ENCODE measurements at regions not wholly inside any gene's neighbourhood (a gene's known extent, or its start where the extent isn't known, plus 50 kb on each side); places are given as distances from the start of the nearest gene placed in this dataset.

DNA sequence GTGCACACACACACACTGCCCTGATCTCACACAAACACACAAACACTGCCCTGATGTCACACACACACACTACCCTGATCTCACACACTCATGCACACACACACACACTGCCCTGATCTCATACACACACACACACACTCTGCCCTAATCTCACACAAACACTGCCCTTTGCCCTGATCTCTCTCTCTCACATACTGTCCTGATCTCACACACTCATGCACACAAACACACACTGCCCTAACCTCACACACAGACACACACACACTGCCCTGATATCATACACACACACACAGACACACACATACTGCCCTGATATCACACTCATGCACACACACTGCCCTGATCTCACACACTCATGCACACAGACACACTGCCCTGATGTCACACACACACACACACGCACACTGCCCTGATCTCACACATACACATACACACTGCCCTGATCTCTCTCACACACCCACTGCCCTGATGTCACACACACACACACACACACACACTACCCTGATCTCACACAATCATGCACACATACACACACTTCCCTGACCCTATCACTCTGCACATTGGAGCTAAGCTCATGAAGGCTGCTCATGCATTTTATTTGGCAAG, 97.6 kb upstream of the DIO3 start:
- 84 to 100% methylated on average over 1 of the region's 1 CpG for WGBS, 2 donors
- Histone ChIP-seq H3K27me3 (ENCODE audit: control insufficient read depth in 3 of 3, insufficient read depth in 3 of 3, low read length in 2 of 3) (peaks cover 6 to 28% (median 17%) of the 10 kb centered on the region in 3 donors), H3K36me3 (ENCODE audit: control insufficient read depth in 4 of 4, insufficient read depth in 4 of 4, low read length in 4 of 4) (no peaks in the 10 kb centered on the region), H3K27ac (ENCODE audit: low read depth in 1 of 2, low read length in 1 of 2) (no peak overlapping the region), H3K4me1 (ENCODE audit: control insufficient read depth in 5 of 5, insufficient read depth in 5 of 5, low read length in 5 of 5) (peaks cover 0 to 8% (median 0%) of the 10 kb centered on the region in 5 donors), H3K9ac (ENCODE audit: insufficient read depth in 1 of 2, low read length in 2 of 2) (no peak overlapping the region), H3K9me3 (ENCODE audit: control insufficient read depth in 4 of 4, insufficient read depth in 3 of 4, low read length in 3 of 4) (no peaks in the 10 kb centered on the region), H3K4me3 (no peak overlapping the region)
- TF ChIP-seq, protein P1, sequence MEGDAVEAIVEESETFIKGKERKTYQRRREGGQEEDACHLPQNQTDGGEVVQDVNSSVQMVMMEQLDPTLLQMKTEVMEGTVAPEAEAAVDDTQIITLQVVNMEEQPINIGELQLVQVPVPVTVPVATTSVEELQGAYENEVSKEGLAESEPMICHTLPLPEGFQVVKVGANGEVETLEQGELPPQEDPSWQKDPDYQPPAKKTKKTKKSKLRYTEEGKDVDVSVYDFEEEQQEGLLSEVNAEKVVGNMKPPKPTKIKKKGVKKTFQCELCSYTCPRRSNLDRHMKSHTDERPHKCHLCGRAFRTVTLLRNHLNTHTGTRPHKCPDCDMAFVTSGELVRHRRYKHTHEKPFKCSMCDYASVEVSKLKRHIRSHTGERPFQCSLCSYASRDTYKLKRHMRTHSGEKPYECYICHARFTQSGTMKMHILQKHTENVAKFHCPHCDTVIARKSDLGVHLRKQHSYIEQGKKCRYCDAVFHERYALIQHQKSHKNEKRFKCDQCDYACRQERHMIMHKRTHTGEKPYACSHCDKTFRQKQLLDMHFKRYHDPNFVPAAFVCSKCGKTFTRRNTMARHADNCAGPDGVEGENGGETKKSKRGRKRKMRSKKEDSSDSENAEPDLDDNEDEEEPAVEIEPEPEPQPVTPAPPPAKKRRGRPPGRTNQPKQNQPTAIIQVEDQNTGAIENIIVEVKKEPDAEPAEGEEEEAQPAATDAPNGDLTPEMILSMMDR (IDR thresholded peaks at IDR 0.05; ENCODE audit: control extremely low read depth, extremely low read depth), result no peak
- ATAC-seq (ENCODE audit: insufficient read depth, low FRiP score) (no peak), DNase-seq (no peak)

DNA sequence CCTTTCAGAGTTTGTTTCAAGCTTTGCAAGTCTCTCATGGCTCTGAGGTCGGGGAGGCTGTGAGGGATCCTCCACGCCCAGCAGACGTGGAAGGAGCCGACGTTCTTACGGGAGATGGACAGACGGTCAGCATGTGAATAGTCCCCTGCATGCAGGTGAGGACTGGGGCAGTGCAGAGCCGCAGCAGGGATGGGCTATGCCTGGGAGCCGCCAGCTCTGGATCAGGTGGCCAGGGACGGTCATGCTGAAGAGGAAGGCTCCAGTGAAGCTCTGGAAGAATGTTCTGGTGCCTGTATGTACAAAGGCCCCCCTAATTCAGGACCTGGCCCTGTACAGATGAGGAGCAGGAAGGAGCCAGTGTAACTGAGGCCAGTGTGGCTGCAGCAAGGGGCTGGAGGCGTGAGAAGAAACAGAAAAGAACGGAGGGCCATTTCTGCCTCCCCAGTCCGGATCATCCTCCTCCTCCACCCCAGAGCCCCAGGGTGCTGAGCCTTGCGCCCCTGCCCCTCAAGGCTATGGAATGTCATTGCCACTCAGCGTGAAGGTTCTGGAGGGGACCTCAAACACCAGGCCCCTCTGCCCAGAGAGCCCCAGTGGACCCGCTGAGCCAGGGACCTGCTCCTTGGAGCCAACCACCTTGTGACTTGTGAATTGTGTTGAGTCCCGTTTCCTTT, 96.8 kb upstream of the DIO3 start:
- Histone ChIP-seq H3K9me3 (ENCODE audit: control insufficient read depth in 4 of 4, insufficient read depth in 3 of 4, low read length in 3 of 4) (no peaks in the 10 kb centered on the region), H3K4me1 (ENCODE audit: control insufficient read depth in 5 of 5, insufficient read depth in 5 of 5, low read length in 5 of 5) (peaks cover 0 to under 1% (median 0%) of the 10 kb centered on the region in 5 donors), H3K27me3 (ENCODE audit: control insufficient read depth in 3 of 3, insufficient read depth in 3 of 3, low read length in 2 of 3) (peaks cover 0 to 26% (median 14%) of the 10 kb centered on the region in 3 donors), H3K4me3 (no peak overlapping the region), H3K27ac (ENCODE audit: low read depth in 1 of 2, low read length in 1 of 2) (no peak overlapping the region), H3K9ac (ENCODE audit: insufficient read depth in 1 of 2, low read length in 2 of 2) (no peak overlapping the region), H3K36me3 (ENCODE audit: control insufficient read depth in 4 of 4, insufficient read depth in 4 of 4, low read length in 4 of 4) (no peaks in the 10 kb centered on the region)
- ATAC-seq (ENCODE audit: insufficient read depth, low FRiP score) (no peak), DNase-seq (no peak)
- TF ChIP-seq, protein P1 (IDR thresholded peaks at IDR 0.05; ENCODE audit: control extremely low read depth, extremely low read depth), result no peak
- WGBS, 2 donors, result 81 to 88% methylated on average over 16 to 17 of the region's 17 CpGs

DNA sequence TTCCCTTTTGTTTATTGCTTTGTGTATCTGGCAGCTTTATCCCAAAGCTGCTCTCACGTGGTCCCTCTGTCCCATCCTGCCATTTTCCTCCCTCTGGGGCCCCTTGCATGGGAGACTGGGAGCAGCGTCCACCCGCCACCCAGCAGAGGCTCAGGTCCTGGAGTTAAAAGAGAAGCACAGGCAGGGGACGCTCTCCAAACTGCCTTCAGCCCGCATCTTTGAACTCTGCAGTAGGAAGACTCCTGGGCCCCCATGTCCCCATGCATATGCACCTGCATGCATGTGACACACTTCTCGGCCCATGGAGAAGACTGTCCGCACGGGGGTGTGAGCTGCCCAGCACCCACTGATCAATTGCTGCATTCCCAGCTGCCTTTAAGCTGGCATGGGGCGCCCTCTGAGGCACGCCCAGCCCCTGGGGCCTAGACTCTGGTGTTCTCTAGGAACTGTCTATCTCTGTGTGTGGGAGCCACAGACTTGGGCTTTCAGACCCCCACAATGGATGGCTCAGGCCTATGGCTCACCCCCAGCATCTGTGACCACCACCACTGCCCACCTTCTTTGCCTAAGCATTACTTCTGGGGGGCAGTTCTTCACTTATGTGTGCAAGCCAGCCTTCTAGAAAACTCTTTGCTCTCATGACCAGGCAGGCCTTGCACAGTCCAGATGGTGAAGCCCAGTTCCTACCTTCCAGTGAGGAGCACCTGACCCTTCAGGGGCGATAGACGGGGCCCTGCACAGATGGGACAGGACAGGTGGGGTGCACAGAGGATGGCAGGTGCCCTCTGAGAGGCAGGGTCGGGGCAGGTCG, 96.1 kb upstream of the DIO3 start:
- DNase-seq (no peak), ATAC-seq (ENCODE audit: insufficient read depth, low FRiP score) (no peak)
- Histone ChIP-seq H3K9ac (ENCODE audit: insufficient read depth in 1 of 2, low read length in 2 of 2) (no peak overlapping the region), H3K27ac (ENCODE audit: low read depth in 1 of 2, low read length in 1 of 2) (no peak overlapping the region), H3K9me3 (ENCODE audit: control insufficient read depth in 4 of 4, insufficient read depth in 3 of 4, low read length in 3 of 4) (no peaks in the 10 kb centered on the region), H3K4me3 (no peak overlapping the region), H3K27me3 (ENCODE audit: control insufficient read depth in 3 of 3, insufficient read depth in 3 of 3, low read length in 2 of 3) (peaks cover 0 to 19% (median 9%) of the 10 kb centered on the region in 3 donors), H3K36me3 (ENCODE audit: control insufficient read depth in 4 of 4, insufficient read depth in 4 of 4, low read length in 4 of 4) (no peaks in the 10 kb centered on the region), H3K4me1 (ENCODE audit: control insufficient read depth in 5 of 5, insufficient read depth in 5 of 5, low read length in 5 of 5) (no peaks in the 10 kb centered on the region)
- 81 to 88% methylated on average over 14 of the region's 14 CpGs for WGBS, 2 donors
- TF ChIP-seq, protein P1 (IDR thresholded peaks at IDR 0.05; ENCODE audit: control extremely low read depth, extremely low read depth), result no peak
